Neural progenitor cell (in vitro differentiated cells): ENCODE measurements at regions not wholly inside any gene's neighbourhood (a gene's known extent, or its start where the extent isn't known, plus 50 kb on each side); places are given as distances from the start of the nearest gene placed in this dataset.

Experiments
- EZH2phosphoT487 ChIP-seq: fragments of 200-600 bp; sonication (generic); IDR thresholded peaks from 2 replicates; pipeline ENCODE4 v1.6.1; 2017; ENCODE audit warnings: antibody characterized with exemption
- TF ChIP-seq, protein P1 (sequence below): fragments of 200-600 bp; sonication (generic); IDR thresholded peaks from 2 replicates; pipeline ENCODE4 v1.5.1; 2017; ENCODE audit warnings: antibody characterized with exemption, mild to moderate bottlenecking

DNA sequence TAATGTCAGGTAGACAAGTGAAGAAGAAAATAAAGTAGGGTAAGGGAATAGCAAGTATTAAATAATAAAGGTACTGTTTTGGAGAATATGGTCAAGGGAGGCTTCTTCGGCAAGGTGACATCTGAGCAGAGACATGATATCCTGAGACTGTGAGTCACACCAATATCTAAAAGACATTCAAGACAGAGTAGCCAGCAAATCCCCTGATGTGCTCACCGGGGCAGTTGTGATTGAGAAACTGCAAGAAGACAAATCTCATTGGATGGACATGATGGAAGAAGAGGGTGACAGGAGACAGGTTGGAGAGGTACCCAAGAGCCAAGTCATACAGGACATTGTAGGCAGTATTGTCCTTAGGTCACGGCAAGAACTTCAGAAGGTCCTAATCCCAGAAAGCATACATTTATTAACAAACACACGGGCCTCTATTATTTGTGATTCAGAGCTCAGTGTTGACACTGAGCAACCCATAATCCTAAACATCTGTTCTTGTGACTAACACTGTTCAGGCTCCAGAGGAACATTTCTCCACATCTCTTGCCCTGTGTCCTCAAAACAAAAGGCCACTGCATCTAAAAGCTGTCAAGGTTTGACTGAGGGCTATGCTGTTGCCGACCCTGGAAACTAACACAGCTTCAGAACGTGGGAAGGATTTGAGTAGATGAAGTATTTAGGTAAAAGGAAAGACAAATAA lies 258.7 kb upstream of the CLINT1 start:
- TF ChIP-seq, protein P1, sequence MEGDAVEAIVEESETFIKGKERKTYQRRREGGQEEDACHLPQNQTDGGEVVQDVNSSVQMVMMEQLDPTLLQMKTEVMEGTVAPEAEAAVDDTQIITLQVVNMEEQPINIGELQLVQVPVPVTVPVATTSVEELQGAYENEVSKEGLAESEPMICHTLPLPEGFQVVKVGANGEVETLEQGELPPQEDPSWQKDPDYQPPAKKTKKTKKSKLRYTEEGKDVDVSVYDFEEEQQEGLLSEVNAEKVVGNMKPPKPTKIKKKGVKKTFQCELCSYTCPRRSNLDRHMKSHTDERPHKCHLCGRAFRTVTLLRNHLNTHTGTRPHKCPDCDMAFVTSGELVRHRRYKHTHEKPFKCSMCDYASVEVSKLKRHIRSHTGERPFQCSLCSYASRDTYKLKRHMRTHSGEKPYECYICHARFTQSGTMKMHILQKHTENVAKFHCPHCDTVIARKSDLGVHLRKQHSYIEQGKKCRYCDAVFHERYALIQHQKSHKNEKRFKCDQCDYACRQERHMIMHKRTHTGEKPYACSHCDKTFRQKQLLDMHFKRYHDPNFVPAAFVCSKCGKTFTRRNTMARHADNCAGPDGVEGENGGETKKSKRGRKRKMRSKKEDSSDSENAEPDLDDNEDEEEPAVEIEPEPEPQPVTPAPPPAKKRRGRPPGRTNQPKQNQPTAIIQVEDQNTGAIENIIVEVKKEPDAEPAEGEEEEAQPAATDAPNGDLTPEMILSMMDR: no peak
- TF ChIP-seq EZH2phosphoT487: no peak
